ENCODE measurements at regions not wholly inside any gene's neighbourhood (a gene's known extent, or its start where the extent isn't known, plus 50 kb on each side); places are given as distances from the start of the nearest gene placed in this dataset.
"Not testable (repeated sequence)": the region's sequence is repeated elsewhere in the genome, so short reads cannot be mapped to it uniquely, and the experiment has no call there.

- not testable (repeated sequence) for TF ChIP-seq CTCF, POLR2A (IDR thresholded peaks at IDR 0.05)
Observed at GRCh38 chr16:29250469-29250868, 156.0 kb downstream of the NPIPB11 start.

All from testis (tissue), 2 donors.